ENCODE measurements at regions not wholly inside any gene's neighbourhood (a gene's known extent, or its start where the extent isn't known, plus 50 kb on each side); places are given as distances from the start of the nearest gene placed in this dataset.

GRCh38 chr6:168989421-168989820 is 264.2 kb downstream of the THBS2 start:
- TF ChIP-seq CTCF (IDR thresholded peaks at IDR 0.05) (no peak), POLR2A (IDR thresholded peaks at IDR 0.05) (no peak)
